ENCODE measurements at regions not wholly inside any gene's neighbourhood (a gene's known extent, or its start where the extent isn't known, plus 50 kb on each side); places are given as distances from the start of the nearest gene placed in this dataset.

GRCh38 chrX:55169782-55170181 is 50.4 kb upstream of the PAGE5 start:
- BruUV-seq (replicated peaks) = no TSS peak
- Mint-ChIP-seq H3K27me3 (ENCODE audit: insufficient read depth, unreplicated experiment) (peaks cover 2% of the 10 kb centered on the region), H3K9me3 (ENCODE audit: unreplicated experiment) (no peaks in the 10 kb centered on the region), H3K27ac (ENCODE audit: unreplicated experiment) (no peak overlapping the region), H3K36me3 (ENCODE audit: insufficient read depth, unreplicated experiment) (no peaks in the 10 kb centered on the region), H3K4me1 (ENCODE audit: low read depth, unreplicated experiment) (no peaks in the 10 kb centered on the region), H3K4me3 (ENCODE audit: unreplicated experiment) (no peak overlapping the region)
- Histone ChIP-seq H3K4me3 (ENCODE audit: low read depth, low read length) (no peak overlapping the region), H3K36me3 (ENCODE audit: control insufficient read depth, insufficient read depth, low read length) (no peaks in the 10 kb centered on the region), H3K4me1 (no peaks in the 10 kb centered on the region), H3K9me3 (no peaks in the 10 kb centered on the region), H3K27me3 (replicated peaks; ENCODE audit: control insufficient read depth, insufficient read depth, low read length) (no peaks in the 10 kb centered on the region)
- intact Hi-C loops (cut with micrococcal nuclease; ENCODE audit: unreplicated experiment) = no loop called here
- ChIA-PET CTCF (no interaction called here), POLR2A (no interaction called here)
- DNase-seq = no peak
- no peak for TF ChIP-seq CTCF (IDR thresholded peaks at IDR 0.05; ENCODE audit: insufficient read depth in 1 of 2, low read depth in 1 of 2, low read length in 1 of 2, severe bottlenecking in 1 of 2, unreplicated experiment in 1 of 2)

All from Caco-2 (cell line).